Bronchial epithelial cell (primary cell): ENCODE measurements at regions not wholly inside any gene's neighbourhood (a gene's known extent, or its start where the extent isn't known, plus 50 kb on each side); places are given as distances from the start of the nearest gene placed in this dataset.
A peak's percentile ranks its signal among the peaks of the same experiment; 100 is the strongest.

Source experiments
- DNase-seq: peaks from one replicate; pipeline ENCODE4 v3.0.0-alpha.2; 2010; ENCODE audit warnings: low read depth
- FAIRE-seq: peaks from 2 replicates; lab custom pipeline; 2011; peaks lifted over from hg19 to GRCh38; lab: Jason Lieb, UNC
- H3K27me3 ChIP-seq: 2 replicates; pipeline ENCODE4 v1.5.1; 2011; ENCODE audit warnings: low read length; ENCODE audit not compliant: control insufficient read depth, insufficient read depth
- H3K36me3 ChIP-seq: 2 replicates; pipeline ENCODE4 v1.5.1; 2011; ENCODE audit warnings: low read length; ENCODE audit not compliant: control insufficient read depth, insufficient read depth
- H3K4me3 ChIP-seq: 2 replicates; pipeline ENCODE4 v1.5.1; 2011; ENCODE audit warnings: mild to moderate bottlenecking, low read depth, low read length, control low read depth
- TF ChIP-seq, protein P1 (sequence below): IDR thresholded peaks from 2 replicates; pipeline ENCODE4 v1.5.1; 2011; ENCODE audit warnings: mild to moderate bottlenecking, moderate library complexity, low read length, control low read depth, inconsistent platforms; ENCODE audit not compliant: insufficient read depth, severe bottlenecking

DNA sequence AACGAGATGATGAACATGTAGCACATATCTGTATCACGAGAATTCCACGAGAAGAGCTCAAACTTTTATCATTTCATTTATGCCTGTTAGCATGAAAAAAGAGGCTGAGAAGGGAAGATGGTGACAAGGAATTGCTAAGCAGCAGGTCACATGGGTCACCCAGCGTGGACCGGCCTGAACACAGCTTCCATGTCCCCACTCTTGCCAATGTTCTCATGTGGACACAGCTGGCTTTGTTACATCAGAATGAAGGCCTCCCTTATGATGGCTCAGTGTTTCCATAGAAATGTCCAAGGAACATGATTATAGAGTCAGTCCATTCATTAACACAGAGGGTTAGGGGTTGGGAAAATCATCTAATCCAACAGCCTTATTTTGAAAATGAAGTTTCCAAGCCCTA, 215.4 kb downstream of the CMPK2 start:
- no peak for FAIRE-seq
- TF ChIP-seq, protein P1, sequence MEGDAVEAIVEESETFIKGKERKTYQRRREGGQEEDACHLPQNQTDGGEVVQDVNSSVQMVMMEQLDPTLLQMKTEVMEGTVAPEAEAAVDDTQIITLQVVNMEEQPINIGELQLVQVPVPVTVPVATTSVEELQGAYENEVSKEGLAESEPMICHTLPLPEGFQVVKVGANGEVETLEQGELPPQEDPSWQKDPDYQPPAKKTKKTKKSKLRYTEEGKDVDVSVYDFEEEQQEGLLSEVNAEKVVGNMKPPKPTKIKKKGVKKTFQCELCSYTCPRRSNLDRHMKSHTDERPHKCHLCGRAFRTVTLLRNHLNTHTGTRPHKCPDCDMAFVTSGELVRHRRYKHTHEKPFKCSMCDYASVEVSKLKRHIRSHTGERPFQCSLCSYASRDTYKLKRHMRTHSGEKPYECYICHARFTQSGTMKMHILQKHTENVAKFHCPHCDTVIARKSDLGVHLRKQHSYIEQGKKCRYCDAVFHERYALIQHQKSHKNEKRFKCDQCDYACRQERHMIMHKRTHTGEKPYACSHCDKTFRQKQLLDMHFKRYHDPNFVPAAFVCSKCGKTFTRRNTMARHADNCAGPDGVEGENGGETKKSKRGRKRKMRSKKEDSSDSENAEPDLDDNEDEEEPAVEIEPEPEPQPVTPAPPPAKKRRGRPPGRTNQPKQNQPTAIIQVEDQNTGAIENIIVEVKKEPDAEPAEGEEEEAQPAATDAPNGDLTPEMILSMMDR, result no peak

DNA sequence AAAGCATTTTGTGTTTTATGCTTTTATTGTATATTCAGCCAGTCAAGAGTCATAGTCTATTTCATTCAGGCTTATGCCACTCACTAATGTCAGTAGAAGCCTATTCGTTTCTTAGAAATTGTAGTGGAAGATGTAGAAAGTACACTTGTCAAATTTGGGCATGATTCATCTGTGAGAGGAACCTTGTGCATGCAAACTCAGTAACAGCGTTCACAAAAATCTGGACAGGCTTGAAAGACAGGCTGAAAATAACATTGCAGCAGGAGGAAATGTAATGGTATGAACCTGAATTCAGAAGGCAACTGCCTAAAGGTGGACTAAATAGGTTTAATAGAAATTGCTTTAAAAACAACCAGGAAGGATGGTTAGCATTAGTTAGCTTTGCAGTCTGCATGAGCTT, 213.5 kb downstream of the CMPK2 start:
- Histone ChIP-seq H3K4me3 (no peak overlapping the region), H3K36me3 (no peaks in the 10 kb centered on the region), H3K27me3 (no peaks in the 10 kb centered on the region)
- TF ChIP-seq, protein P1, result no peak
- DNase-seq (no peak), FAIRE-seq (no peak)

More for the DNA sequence above, 215.4 kb downstream of the CMPK2 start:
- DNase-seq, result no peak
- Histone ChIP-seq H3K36me3 (no peaks in the 10 kb centered on the region), H3K4me3 (no peak overlapping the region), H3K27me3 (no peaks in the 10 kb centered on the region)

DNA sequence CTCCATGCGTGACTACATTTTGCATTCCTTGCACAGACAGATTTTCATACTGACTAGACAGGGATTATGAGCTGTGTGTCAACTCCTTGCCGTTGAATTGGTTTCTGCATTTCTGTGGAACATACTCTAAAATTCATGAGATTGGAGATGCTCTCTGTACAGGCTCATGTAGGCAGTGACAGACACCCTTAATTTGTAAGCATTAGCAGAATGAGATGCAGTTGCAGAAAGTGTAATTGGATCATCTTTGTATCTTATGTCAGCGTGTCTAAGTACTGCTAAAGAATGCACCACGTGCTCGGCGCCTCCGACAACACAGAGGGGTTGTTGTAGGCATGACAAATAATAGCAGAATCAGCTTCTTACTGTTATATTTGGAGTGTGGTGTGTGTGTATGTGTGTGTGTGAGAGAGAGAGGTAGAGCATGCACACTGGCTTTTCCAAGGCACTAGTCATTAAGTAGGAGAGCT, 212.4 kb downstream of the CMPK2 start:
- TF ChIP-seq, protein P1, result no peak

DNA sequence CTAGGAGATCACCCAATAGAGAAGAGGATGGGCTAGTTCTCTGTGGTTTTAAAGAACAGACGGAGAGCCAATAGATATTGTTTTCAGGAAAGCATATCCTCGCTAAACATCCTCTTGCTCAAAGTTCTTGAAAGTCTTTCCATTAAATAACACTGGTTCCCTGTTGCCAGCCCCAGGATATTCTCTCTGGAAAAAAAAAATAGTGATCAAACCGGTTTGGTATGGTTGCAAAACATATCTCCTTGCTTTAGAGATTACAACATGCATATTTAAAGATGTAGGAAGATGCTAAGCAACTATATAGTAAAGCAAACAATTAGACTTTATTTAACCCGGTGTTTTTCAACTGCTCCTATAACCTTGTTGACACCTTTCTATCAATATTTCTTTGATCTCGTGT, 211.4 kb downstream of the CMPK2 start:
- no peaks in the 10 kb centered on the region for H3K36me3 ChIP-seq
- no peaks in the 10 kb centered on the region for H3K27me3 ChIP-seq
- no peak for FAIRE-seq
- H3K4me3 ChIP-seq, result no peak overlapping the region
- TF ChIP-seq, protein P1, result no peak
- DNase-seq, result peak; percentile 21

More for the DNA sequence above, 212.4 kb downstream of the CMPK2 start:
- H3K27me3 ChIP-seq, result no peaks in the 10 kb centered on the region
- H3K36me3 ChIP-seq, result no peaks in the 10 kb centered on the region
- FAIRE-seq, result no peak
- DNase-seq, result no peak
- no peak overlapping the region for H3K4me3 ChIP-seq

DNA sequence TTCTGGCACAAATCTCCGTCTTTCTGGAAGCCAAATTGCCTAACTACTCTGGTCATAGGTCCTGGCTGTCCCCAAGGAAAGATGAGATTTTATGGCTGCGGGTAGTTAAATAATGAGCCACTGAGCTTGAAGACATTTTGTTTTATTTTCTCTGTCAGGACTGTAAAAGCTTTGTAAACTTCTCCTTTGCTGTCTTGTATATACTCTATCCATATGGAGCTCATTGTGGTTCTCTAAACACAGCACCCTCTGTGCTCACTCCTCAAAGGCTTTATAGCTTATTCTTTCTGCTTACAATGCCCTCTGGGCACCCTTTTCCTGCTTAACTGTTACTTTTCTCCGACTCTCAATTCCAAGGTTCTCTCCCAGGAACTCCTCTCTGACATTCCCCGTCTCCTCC, 209.1 kb downstream of the CMPK2 start:
- no peaks in the 10 kb centered on the region for H3K36me3 ChIP-seq
- no peak for FAIRE-seq
- H3K27me3 ChIP-seq, result no peaks in the 10 kb centered on the region
- DNase-seq, result no peak
- no peak overlapping the region for H3K4me3 ChIP-seq
- TF ChIP-seq, protein P1, result no peak

DNA sequence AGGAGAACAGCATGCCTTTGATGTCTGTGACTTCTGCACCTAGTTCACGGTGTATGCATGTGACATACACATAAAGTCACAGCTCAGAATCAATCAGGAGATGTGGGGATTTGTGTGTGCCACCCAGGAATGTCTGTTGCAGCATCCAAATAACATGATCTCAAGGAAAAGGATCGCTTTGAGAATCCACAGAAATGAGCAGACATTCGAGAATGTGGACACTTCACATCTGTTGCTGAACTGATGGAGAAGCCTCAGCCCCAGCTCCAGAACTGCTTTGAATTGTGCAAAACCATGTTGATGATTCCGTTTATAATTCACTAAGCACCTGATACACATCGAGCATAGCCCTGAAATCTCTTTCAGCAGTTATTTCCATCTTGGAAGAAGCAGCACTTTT, 208.6 kb downstream of the CMPK2 start:
- TF ChIP-seq, protein P1, result no peak
- H3K36me3 ChIP-seq, result no peaks in the 10 kb centered on the region
- H3K4me3 ChIP-seq, result no peak overlapping the region
- no peak for DNase-seq
- FAIRE-seq, result no peak
- no peaks in the 10 kb centered on the region for H3K27me3 ChIP-seq
